ENCODE measurements at regions not wholly inside any gene's neighbourhood (a gene's known extent, or its start where the extent isn't known, plus 50 kb on each side); places are given as distances from the start of the nearest gene placed in this dataset.

GRCh38 chr2:12861344-12861930 is 144.7 kb downstream of the TRIB2 start:
- H3K4me3 ChIP-seq (ENCODE audit: low read depth in 1 of 2, low read length in 2 of 2) = no peak overlapping the region
- H3K79me2 ChIP-seq (ENCODE audit: insufficient read depth, low read length) = no peaks in the 10 kb centered on the region
- H3K4me1 ChIP-seq (ENCODE audit: insufficient read depth, low read length) = peaks cover 35% of the 10 kb centered on the region
- no peaks in the 10 kb centered on the region for H3K36me3 ChIP-seq (ENCODE audit: insufficient read depth, low read length)
- H3K27ac ChIP-seq (ENCODE audit: low read length) = no peak overlapping the region
- peaks cover 16% of the 10 kb centered on the region for H3K9me3 ChIP-seq (ENCODE audit: insufficient read depth, low read length, severe bottlenecking)
- no peaks in the 10 kb centered on the region for H3K27me3 ChIP-seq (ENCODE audit: insufficient read depth, low read length, poor library complexity)
- ATAC-seq (ENCODE audit: insufficient read depth, low read depth) = no peak
- DNase-seq = no peak
- TF ChIP-seq CTCF (IDR thresholded peaks at IDR 0.05; ENCODE audit: borderline replicate concordance, extremely low read depth, low read length, poor library complexity, severe bottlenecking) = no peak
- no peak for TF ChIP-seq EZH2 (IDR thresholded peaks at IDR 0.05; ENCODE audit: borderline replicate concordance, low read depth, low read length, severe bottlenecking)
- H3K9ac ChIP-seq (ENCODE audit: low read depth, low read length) = no peak overlapping the region
- H4K20me1 ChIP-seq (ENCODE audit: insufficient read depth, low read length) = no peaks in the 10 kb centered on the region
- H2AFZ ChIP-seq (ENCODE audit: low read depth, low read length) = peak overlapping the region; percentile 15; the same call in 1 of the 2 replicates
- peak overlapping the region; percentile 28; the same call in 1 of the 2 replicates for H3K4me2 ChIP-seq (ENCODE audit: insufficient read depth, low read length)

GRCh38 chr2:12862541-12862940 is 145.8 kb downstream of the TRIB2 start:
- Histone ChIP-seq H3K4me2 (ENCODE audit: insufficient read depth, low read length) (no peak overlapping the region), H3K4me1 (ENCODE audit: insufficient read depth, low read length) (peaks cover 24% of the 10 kb centered on the region), H3K9ac (ENCODE audit: low read depth, low read length) (no peak overlapping the region), H3K9me3 (ENCODE audit: insufficient read depth, low read length, severe bottlenecking) (peaks cover 16% of the 10 kb centered on the region), H2AFZ (ENCODE audit: low read depth, low read length) (no peak overlapping the region), H3K27ac (ENCODE audit: low read length) (no peak overlapping the region), H4K20me1 (ENCODE audit: insufficient read depth, low read length) (no peaks in the 10 kb centered on the region), H3K79me2 (ENCODE audit: insufficient read depth, low read length) (no peaks in the 10 kb centered on the region), H3K27me3 (ENCODE audit: insufficient read depth, low read length, poor library complexity) (no peaks in the 10 kb centered on the region), H3K36me3 (ENCODE audit: insufficient read depth, low read length) (no peaks in the 10 kb centered on the region), H3K4me3 (ENCODE audit: low read depth in 1 of 2, low read length in 2 of 2) (no peak overlapping the region)
- ATAC-seq (ENCODE audit: insufficient read depth, low read depth) = no peak
- DNase-seq = no peak
- no peak for TF ChIP-seq EZH2 (IDR thresholded peaks at IDR 0.05; ENCODE audit: borderline replicate concordance, low read depth, low read length, severe bottlenecking)
- TF ChIP-seq CTCF (IDR thresholded peaks at IDR 0.05; ENCODE audit: borderline replicate concordance, extremely low read depth, low read length, poor library complexity, severe bottlenecking) = no peak

GRCh38 chr2:12863937-12864336 is 147.2 kb downstream of the TRIB2 start:
- DNase-seq = no peak
- no peak overlapping the region for H3K9ac ChIP-seq (ENCODE audit: low read depth, low read length)
- no peaks in the 10 kb centered on the region for H3K79me2 ChIP-seq (ENCODE audit: insufficient read depth, low read length)
- H3K9me3 ChIP-seq (ENCODE audit: insufficient read depth, low read length, severe bottlenecking) = peaks cover 16% of the 10 kb centered on the region
- H3K4me1 ChIP-seq (ENCODE audit: insufficient read depth, low read length) = peaks cover 10% of the 10 kb centered on the region; the same call in 1 of the 2 replicates
- TF ChIP-seq CTCF (IDR thresholded peaks at IDR 0.05; ENCODE audit: borderline replicate concordance, extremely low read depth, low read length, poor library complexity, severe bottlenecking) = no peak
- no peak overlapping the region for H3K4me2 ChIP-seq (ENCODE audit: insufficient read depth, low read length)
- H3K27me3 ChIP-seq (ENCODE audit: insufficient read depth, low read length, poor library complexity) = no peaks in the 10 kb centered on the region
- H4K20me1 ChIP-seq (ENCODE audit: insufficient read depth, low read length) = no peaks in the 10 kb centered on the region
- no peaks in the 10 kb centered on the region for H3K36me3 ChIP-seq (ENCODE audit: insufficient read depth, low read length)
- ATAC-seq (ENCODE audit: insufficient read depth, low read depth) = no peak
- no peak overlapping the region for H3K27ac ChIP-seq (ENCODE audit: low read length)
- H3K4me3 ChIP-seq (ENCODE audit: low read depth in 1 of 2, low read length in 2 of 2) = no peak overlapping the region
- no peak overlapping the region for H2AFZ ChIP-seq (ENCODE audit: low read depth, low read length)
